ENCODE measurements at regions not wholly inside any gene's neighbourhood (a gene's known extent, or its start where the extent isn't known, plus 50 kb on each side); places are given as distances from the start of the nearest gene placed in this dataset.
"Not testable (repeated sequence)": the region's sequence is repeated elsewhere in the genome, so short reads cannot be mapped to it uniquely, and the experiment has no call there.

- H3K9me3 ChIP-seq (ENCODE audit: severe bottlenecking); H3K36me3 ChIP-seq; H3K27ac ChIP-seq; H3K4me3 ChIP-seq (ENCODE audit: low read depth, low read length); H3K27me3 ChIP-seq (ENCODE audit: insufficient read depth, low read depth, severe bottlenecking); DNase-seq: not testable (repeated sequence)
Measured at GRCh38 chr2:131607056-131607455, 79.4 kb downstream of the CCDC74A start.

DNA sequence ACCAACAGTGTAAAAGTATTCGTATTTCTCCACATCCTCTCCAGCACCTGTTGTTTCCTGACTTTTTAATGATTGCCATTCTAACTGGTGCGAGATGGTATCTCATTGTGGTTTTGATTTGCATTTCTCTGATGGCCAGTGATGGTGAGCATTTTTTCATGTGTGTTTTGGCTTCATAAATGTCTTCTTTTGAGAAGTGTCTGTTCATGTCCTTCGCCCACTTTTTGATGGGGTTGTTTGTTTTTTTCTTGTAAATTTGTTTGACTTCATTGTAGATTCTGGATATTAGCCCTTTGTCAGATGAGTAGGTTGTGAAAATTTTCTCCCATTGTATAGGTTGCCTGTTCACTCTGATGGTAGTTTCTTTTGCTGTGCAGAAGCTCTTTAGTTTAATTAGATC is 86.9 kb downstream of the CCDC74A start:
- H3K27me3 ChIP-seq (ENCODE audit: insufficient read depth, low read depth, severe bottlenecking); DNase-seq; H3K36me3 ChIP-seq; H3K9me3 ChIP-seq (ENCODE audit: severe bottlenecking); H3K4me3 ChIP-seq (ENCODE audit: low read depth, low read length); H3K27ac ChIP-seq: not testable (repeated sequence)

DNA sequence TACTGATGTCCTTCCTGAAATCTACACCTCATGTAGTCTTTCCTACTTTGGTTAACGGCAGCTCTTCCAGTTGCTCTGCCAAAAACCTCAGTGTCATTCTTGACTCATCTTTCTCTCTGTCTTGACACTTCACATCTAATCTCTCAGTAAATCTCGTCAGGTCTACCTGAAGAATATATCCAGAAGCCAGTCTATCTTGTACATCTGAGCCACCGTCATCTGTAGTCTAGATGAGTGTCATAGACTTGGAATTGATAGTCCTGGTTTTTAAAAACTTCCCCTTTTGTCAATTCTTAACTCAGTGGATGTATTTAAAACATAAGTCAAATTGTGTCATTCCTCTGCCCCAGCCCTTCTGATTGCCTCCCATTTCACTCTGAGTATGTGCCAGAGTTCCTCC is 90.6 kb downstream of the CCDC74A start:
- not testable (repeated sequence) for H3K36me3 ChIP-seq; H3K4me3 ChIP-seq (ENCODE audit: low read depth, low read length); H3K27ac ChIP-seq; H3K9me3 ChIP-seq (ENCODE audit: severe bottlenecking); DNase-seq; H3K27me3 ChIP-seq (ENCODE audit: insufficient read depth, low read depth, severe bottlenecking)

DNA sequence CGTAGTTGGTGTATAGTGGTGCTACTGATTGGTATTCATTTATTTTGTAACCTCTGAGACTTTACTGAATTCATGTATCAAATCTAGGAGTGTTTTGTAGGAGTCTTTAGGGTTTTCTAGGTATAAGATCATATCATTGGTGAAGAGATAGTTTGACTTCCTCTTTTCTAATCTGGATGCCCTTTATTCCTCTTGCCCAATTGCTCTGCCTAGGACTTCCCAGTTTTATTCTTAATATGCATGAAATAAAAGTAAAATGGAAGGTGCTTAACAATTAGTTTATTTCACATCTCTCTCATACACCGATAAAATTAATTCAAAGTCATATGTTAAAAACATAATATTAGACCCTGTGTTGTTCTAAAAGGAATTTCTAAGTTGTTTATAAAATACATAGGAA is 95.2 kb downstream of the CCDC74A start:
- not testable (repeated sequence) for H3K9me3 ChIP-seq (ENCODE audit: severe bottlenecking); H3K4me3 ChIP-seq (ENCODE audit: low read depth, low read length); H3K36me3 ChIP-seq; H3K27me3 ChIP-seq (ENCODE audit: insufficient read depth, low read depth, severe bottlenecking); H3K27ac ChIP-seq; DNase-seq

GRCh38 chr2:131626011-131626410 is 98.3 kb downstream of the CCDC74A start:
- not testable (repeated sequence) for H3K36me3 ChIP-seq; H3K27ac ChIP-seq; H3K4me3 ChIP-seq (ENCODE audit: low read depth, low read length); DNase-seq; H3K27me3 ChIP-seq (ENCODE audit: insufficient read depth, low read depth, severe bottlenecking); H3K9me3 ChIP-seq (ENCODE audit: severe bottlenecking)

- not testable (repeated sequence) for H3K27ac ChIP-seq; H3K27me3 ChIP-seq (ENCODE audit: insufficient read depth, low read depth, severe bottlenecking); DNase-seq; H3K36me3 ChIP-seq; H3K4me3 ChIP-seq (ENCODE audit: low read depth, low read length); H3K9me3 ChIP-seq (ENCODE audit: severe bottlenecking)
Measured at GRCh38 chr2:131626565-131626964, 98.9 kb downstream of the CCDC74A start.

DNA sequence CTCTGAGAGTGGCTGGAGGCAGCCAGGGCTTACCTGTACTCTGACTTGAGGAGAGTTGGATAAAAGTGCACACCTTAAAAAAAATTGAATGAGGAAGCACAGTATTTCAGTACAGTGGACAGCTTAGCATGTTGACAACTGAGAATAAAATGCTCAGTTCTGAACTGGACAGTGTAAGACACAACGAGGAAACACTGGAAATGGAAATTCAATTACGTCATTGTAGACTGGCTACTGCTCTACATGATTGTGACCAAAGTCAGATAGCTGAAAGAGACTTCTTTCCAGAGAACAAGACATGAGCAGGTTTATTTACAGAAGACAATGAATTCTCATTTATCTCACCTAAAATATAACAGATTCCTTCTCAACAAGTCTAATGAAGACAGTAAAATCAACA is 100.1 kb downstream of the CCDC74A start:
- not testable (repeated sequence) for DNase-seq; H3K9me3 ChIP-seq (ENCODE audit: severe bottlenecking); H3K27ac ChIP-seq; H3K36me3 ChIP-seq; H3K4me3 ChIP-seq (ENCODE audit: low read depth, low read length); H3K27me3 ChIP-seq (ENCODE audit: insufficient read depth, low read depth, severe bottlenecking)

GRCh38 chr2:131631648-131632047 is 104.0 kb downstream of the CCDC74A start:
- not testable (repeated sequence) for H3K4me3 ChIP-seq (ENCODE audit: low read depth, low read length); H3K27ac ChIP-seq; H3K36me3 ChIP-seq; DNase-seq; H3K9me3 ChIP-seq (ENCODE audit: severe bottlenecking); H3K27me3 ChIP-seq (ENCODE audit: insufficient read depth, low read depth, severe bottlenecking)

- H3K36me3 ChIP-seq; H3K4me3 ChIP-seq (ENCODE audit: low read depth, low read length); H3K27ac ChIP-seq; H3K9me3 ChIP-seq (ENCODE audit: severe bottlenecking); H3K27me3 ChIP-seq (ENCODE audit: insufficient read depth, low read depth, severe bottlenecking); DNase-seq: not testable (repeated sequence)
Measured at GRCh38 chr2:131633405-131633804, 105.7 kb downstream of the CCDC74A start.

GRCh38 chr2:131633827-131634695 is 106.4 kb downstream of the CCDC74A start:
- H3K27ac ChIP-seq; H3K4me3 ChIP-seq (ENCODE audit: low read depth, low read length); DNase-seq; H3K9me3 ChIP-seq (ENCODE audit: severe bottlenecking); H3K27me3 ChIP-seq (ENCODE audit: insufficient read depth, low read depth, severe bottlenecking); H3K36me3 ChIP-seq: not testable (repeated sequence)

DNA sequence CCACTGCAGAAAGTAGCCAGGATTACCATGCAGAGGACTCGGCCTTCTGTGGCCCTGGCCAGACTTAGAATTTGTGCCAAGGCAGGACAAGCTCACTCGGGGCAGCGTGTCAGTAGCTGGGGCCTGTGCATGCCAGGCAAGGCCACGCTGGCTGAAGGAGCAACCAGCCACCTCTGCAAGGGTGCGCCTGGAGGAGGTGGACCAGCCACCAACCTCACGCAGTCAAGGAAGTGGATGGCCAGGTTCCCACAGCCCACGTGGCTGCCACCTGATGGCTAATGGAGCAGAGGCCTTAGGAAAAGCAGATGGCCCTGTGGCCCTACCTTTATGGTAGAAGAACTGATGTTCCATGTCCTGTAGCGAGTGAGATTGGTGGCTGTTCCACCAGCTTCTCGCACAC is 107.9 kb downstream of the CCDC74A start:
- Histone ChIP-seq H3K36me3 (no peaks in the 10 kb centered on the region), H3K9me3 (ENCODE audit: severe bottlenecking) (peaks cover 3% of the 10 kb centered on the region), H3K27me3 (ENCODE audit: insufficient read depth, low read depth, severe bottlenecking) (no peaks in the 10 kb centered on the region), H3K4me3 (ENCODE audit: low read depth, low read length) (no peak overlapping the region), H3K27ac (no peak overlapping the region)
- no peak for DNase-seq
- TF ChIP-seq, protein P1, sequence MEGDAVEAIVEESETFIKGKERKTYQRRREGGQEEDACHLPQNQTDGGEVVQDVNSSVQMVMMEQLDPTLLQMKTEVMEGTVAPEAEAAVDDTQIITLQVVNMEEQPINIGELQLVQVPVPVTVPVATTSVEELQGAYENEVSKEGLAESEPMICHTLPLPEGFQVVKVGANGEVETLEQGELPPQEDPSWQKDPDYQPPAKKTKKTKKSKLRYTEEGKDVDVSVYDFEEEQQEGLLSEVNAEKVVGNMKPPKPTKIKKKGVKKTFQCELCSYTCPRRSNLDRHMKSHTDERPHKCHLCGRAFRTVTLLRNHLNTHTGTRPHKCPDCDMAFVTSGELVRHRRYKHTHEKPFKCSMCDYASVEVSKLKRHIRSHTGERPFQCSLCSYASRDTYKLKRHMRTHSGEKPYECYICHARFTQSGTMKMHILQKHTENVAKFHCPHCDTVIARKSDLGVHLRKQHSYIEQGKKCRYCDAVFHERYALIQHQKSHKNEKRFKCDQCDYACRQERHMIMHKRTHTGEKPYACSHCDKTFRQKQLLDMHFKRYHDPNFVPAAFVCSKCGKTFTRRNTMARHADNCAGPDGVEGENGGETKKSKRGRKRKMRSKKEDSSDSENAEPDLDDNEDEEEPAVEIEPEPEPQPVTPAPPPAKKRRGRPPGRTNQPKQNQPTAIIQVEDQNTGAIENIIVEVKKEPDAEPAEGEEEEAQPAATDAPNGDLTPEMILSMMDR (IDR thresholded peaks at IDR 0.05; ENCODE audit: low read depth, low read length), result no peak

DNA sequence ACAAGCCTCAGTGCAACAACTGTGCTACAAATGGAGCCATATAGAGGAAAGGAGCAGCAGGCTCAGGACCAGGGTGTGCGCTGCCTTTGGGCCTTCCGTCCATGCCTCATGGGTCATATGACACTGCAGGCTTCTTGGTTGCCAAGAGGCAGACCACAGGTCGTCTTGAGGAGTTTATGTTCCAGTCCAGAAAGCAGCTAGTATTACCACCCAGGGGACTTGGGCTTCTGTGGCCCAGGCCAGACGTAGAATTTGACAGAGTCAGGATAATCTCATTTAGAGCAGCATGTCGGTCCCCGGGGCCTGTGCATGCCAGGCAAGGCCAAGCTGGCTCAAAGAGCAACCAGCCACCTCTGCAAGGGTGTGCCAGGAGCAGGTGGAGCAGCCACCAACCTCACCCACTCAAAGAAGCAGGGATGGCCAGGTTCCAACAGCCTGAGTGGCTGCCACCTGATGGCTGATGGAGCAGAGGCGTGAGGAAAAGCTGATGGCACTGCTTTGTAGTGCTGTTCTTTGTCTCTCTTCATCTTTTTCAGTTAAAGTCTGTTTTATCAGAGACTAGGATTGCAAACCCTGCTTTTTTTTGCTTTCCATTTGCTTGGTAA is 109.1 kb downstream of the CCDC74A start:
- H3K27me3 ChIP-seq (ENCODE audit: insufficient read depth, low read depth, severe bottlenecking); H3K9me3 ChIP-seq (ENCODE audit: severe bottlenecking); H3K36me3 ChIP-seq; H3K27ac ChIP-seq; DNase-seq; H3K4me3 ChIP-seq (ENCODE audit: low read depth, low read length): not testable (repeated sequence)

GRCh38 chr2:131639001-131639620 is 111.4 kb downstream of the CCDC74A start:
- not testable (repeated sequence) for H3K27ac ChIP-seq; DNase-seq; H3K27me3 ChIP-seq (ENCODE audit: insufficient read depth, low read depth, severe bottlenecking); H3K4me3 ChIP-seq (ENCODE audit: low read depth, low read length); H3K9me3 ChIP-seq (ENCODE audit: severe bottlenecking); H3K36me3 ChIP-seq
